ENCODE measurements at regions not wholly inside any gene's neighbourhood (a gene's known extent, or its start where the extent isn't known, plus 50 kb on each side); places are given as distances from the start of the nearest gene placed in this dataset.

- TF ChIP-seq, protein P1, sequence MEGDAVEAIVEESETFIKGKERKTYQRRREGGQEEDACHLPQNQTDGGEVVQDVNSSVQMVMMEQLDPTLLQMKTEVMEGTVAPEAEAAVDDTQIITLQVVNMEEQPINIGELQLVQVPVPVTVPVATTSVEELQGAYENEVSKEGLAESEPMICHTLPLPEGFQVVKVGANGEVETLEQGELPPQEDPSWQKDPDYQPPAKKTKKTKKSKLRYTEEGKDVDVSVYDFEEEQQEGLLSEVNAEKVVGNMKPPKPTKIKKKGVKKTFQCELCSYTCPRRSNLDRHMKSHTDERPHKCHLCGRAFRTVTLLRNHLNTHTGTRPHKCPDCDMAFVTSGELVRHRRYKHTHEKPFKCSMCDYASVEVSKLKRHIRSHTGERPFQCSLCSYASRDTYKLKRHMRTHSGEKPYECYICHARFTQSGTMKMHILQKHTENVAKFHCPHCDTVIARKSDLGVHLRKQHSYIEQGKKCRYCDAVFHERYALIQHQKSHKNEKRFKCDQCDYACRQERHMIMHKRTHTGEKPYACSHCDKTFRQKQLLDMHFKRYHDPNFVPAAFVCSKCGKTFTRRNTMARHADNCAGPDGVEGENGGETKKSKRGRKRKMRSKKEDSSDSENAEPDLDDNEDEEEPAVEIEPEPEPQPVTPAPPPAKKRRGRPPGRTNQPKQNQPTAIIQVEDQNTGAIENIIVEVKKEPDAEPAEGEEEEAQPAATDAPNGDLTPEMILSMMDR (IDR thresholded peaks at IDR 0.05; ENCODE audit: borderline replicate concordance, insufficient read depth, low read depth, low read length), result no peak
- H3K4me3 ChIP-seq (ENCODE audit: low read depth, low read length), result no peak overlapping the region
Measured at GRCh38 chr12:41970744-41971143, 173.9 kb downstream of the GXYLT1 start.

DNA sequence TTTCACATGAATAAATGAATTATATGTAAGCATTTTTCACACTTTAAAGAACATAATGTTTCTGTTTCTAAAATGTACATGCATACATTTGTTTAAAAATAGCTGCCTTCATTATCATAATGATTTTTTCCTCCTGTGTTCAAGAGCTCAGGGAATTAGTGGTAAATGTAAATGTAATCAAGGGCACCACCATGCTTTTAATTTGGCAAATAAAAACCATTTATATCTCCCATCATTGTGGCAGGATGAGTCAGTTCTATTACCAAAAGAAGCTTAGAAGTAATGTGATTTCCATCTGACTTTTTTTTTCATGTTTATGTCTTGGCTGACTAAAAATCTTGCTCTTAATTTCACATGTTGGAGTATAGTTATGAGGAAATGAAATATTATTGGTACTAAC, 176.1 kb downstream of the GXYLT1 start:
- no peak overlapping the region for H3K4me3 ChIP-seq (ENCODE audit: low read depth, low read length)
- TF ChIP-seq, protein P1 (IDR thresholded peaks at IDR 0.05; ENCODE audit: borderline replicate concordance, insufficient read depth, low read depth, low read length), result no peak

DNA sequence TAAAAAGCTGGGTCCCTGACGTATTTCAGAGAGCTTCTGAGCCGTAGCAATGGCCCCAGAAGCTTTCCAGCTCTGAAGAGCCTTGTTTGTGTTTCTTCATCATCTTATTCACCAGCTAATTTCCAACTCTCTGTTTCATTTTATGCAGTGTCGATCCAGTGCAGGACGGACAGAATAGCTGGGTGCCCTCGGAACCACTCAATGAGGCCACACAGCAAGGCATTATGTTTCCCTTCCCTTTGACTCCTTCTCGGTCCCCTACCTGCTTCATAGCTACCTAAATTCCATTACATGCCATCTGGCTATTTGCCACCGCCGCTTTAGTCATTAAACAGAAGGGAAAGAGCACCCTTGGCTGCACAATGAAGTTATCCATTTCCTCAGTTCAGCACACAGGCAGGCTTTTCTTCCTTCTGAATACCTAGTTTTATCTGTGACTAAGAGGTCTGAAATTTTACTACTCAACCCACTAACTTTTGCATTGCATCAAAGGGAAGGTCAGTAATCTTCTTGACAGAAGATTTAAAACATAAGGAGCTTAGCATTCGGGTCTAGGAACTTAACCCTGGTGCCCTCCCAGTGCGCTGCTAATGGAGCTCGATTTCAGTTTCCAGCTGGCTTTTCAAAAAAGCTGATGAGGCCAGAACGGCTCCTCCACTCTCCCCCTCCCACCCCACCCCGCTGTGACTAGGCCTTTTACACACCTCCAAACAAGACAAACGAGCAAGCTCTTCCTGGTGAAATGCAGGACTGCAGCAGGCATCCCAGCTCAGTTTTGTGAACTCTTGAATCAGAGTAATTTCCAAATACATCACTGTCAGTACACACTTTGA, 176.8 kb downstream of the GXYLT1 start:
- TF ChIP-seq, protein P1 (IDR thresholded peaks at IDR 0.05; ENCODE audit: borderline replicate concordance, insufficient read depth, low read depth, low read length), result no peak
- no peak overlapping the region for H3K4me3 ChIP-seq (ENCODE audit: low read depth, low read length)

DNA sequence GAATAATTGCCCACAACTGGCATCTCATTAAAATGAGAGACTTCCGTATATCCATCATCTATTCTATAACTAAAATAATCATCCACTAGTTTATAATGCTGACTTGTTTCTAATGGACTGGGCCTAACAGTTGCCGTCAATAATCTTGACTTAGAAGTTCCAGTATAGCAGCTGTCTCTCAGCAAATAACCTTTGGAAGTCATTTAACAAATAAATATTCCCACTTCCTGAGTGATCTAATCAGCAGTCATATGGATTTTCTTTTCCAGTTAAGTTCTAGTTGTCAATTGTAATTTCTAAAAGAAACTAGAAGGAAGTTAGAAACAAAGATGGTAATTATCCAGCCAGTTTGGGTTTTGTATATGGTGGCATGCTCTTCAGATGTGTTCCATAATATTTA, 177.8 kb downstream of the GXYLT1 start:
- TF ChIP-seq, protein P1 (IDR thresholded peaks at IDR 0.05; ENCODE audit: borderline replicate concordance, insufficient read depth, low read depth, low read length), result no peak
- H3K4me3 ChIP-seq (ENCODE audit: low read depth, low read length), result no peak overlapping the region

GRCh38 chr12:41966001-41966400, 178.7 kb downstream of the GXYLT1 start:
- no peak overlapping the region for H3K4me3 ChIP-seq (ENCODE audit: low read depth, low read length)

GRCh38 chr12:41963398-41963797, 181.3 kb downstream of the GXYLT1 start:
- H3K4me3 ChIP-seq (ENCODE audit: low read depth, low read length), result no peak overlapping the region
- TF ChIP-seq, protein P1 (IDR thresholded peaks at IDR 0.05; ENCODE audit: borderline replicate concordance, insufficient read depth, low read depth, low read length), result no peak

More at GRCh38 chr12:41966001-41966400, 178.7 kb downstream of the GXYLT1 start:
- TF ChIP-seq, protein P1 (IDR thresholded peaks at IDR 0.05; ENCODE audit: borderline replicate concordance, insufficient read depth, low read depth, low read length), result no peak

DNA sequence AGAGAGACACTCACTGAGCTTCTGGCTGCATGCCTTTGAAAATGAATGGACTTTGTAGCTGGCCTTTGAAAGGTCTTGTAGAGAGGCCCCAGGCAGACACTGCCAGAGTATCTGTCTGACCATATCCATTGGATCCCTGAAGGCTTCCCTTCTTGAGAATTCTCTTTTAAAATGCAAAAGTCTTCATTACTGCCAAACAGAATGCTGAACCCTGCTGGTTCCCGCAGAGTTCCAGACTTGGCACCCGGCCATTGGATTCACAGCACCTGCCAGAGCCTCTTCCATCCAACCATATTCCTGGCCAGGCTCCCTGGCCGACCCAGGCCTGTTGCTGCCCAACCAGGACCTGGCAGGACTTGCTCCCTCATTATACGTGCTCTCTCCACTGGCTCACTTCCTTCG, 182.5 kb downstream of the GXYLT1 start:
- TF ChIP-seq, protein P1 (IDR thresholded peaks at IDR 0.05; ENCODE audit: borderline replicate concordance, insufficient read depth, low read depth, low read length), result no peak
- no peak overlapping the region for H3K4me3 ChIP-seq (ENCODE audit: low read depth, low read length)

Data from GM12875 (cell line).